ENCODE measurements at regions not wholly inside any gene's neighbourhood (a gene's known extent, or its start where the extent isn't known, plus 50 kb on each side); places are given as distances from the start of the nearest gene placed in this dataset.

DNA sequence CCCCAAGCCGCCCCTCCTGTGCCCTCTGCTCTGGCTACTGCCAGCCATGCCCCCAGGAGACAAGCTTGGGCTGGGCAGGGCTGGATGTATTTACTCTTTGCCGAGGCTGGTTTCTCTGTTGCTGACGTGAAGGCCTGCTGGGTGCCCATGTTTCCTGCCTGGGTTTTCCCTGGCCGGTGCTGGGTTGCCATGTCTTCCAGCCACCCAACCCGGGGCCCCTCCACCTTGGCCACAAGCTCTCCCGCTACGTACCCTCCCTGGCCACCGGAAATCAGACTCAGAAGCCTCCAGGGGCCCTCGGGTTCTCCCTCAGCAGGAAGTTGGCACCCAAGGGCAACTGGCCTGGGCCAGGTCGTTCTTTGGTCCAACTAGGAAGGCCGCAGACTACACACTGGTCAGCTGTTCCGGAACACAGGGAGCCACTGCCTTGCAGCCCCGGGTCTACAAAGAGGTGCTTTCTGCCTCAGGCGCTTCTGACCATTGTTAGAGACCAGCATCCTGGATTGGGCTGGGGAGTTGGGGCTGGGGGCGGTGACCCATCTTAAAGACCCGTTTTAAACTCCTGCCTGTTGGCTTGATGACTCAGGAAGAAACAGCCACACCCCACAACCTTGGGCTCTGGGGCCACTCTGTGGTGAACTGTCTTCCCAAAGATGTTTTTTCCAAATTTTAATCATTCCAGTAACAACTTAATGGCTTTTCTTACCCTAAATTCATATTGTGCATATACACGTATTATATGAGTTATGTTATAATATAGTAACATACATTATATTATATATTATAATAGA is 71.2 kb upstream of the RUNX3 start:
- DNase-seq (ENCODE audit: low spot score) = no peak
- CTCF ChIA-PET = no interaction called here
- TF ChIP-seq, protein P1, sequence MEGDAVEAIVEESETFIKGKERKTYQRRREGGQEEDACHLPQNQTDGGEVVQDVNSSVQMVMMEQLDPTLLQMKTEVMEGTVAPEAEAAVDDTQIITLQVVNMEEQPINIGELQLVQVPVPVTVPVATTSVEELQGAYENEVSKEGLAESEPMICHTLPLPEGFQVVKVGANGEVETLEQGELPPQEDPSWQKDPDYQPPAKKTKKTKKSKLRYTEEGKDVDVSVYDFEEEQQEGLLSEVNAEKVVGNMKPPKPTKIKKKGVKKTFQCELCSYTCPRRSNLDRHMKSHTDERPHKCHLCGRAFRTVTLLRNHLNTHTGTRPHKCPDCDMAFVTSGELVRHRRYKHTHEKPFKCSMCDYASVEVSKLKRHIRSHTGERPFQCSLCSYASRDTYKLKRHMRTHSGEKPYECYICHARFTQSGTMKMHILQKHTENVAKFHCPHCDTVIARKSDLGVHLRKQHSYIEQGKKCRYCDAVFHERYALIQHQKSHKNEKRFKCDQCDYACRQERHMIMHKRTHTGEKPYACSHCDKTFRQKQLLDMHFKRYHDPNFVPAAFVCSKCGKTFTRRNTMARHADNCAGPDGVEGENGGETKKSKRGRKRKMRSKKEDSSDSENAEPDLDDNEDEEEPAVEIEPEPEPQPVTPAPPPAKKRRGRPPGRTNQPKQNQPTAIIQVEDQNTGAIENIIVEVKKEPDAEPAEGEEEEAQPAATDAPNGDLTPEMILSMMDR (conservative IDR thresholded peaks at IDR 0.05; ENCODE audit: low read depth) = no peak
- POLR2A ChIA-PET (ENCODE audit: low non-redundant PET) = no interaction called here
- no peak overlapping the region for H3K27ac ChIP-seq

DNA sequence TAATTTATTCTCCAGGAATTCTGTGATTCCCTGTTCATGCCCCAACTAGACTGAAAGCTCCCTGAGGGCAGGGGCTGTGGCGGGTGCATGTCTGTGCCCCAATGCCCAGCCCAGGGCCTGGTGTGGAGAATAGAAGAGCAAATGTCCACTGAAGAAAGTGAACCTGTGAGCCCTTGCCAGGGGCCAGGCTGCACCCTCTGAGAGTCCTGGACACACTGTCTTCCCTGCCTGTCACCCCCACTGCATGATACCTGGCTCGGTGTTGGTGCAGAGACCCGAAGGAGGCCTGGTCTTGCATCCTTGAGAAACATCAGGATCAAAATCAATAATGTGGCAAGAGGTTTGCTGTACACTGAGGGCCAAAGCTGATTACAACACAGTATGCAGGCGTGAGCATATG is 69.8 kb upstream of the RUNX3 start:
- no peak overlapping the region for H3K27ac ChIP-seq
- no peak for DNase-seq (ENCODE audit: low spot score)
- ChIA-PET CTCF (no interaction called here), POLR2A (ENCODE audit: low non-redundant PET) (no interaction called here)
- TF ChIP-seq, protein P1 (conservative IDR thresholded peaks at IDR 0.05; ENCODE audit: low read depth) = no peak

DNA sequence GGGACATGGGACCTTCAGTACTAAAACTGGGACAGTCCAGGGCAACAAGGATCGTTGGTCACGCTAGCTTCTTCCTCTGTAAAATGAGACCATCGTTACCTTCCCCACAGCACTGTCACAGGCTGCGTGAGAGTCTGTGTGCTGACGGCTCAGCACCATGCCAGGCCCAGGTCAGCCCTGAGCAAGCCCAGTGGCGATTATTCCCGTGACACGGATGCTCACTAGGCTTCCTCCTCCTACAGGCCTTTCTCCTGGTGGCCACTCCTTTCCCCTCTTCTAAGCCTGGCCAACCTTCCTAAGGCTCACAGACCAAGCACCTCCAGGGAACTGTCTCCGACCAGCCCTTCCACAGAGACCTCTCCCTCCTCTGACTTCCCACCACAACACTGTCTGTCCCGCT is 69.3 kb upstream of the RUNX3 start:
- H3K27ac ChIP-seq = no peak overlapping the region
- POLR2A ChIA-PET (ENCODE audit: low non-redundant PET) = interaction anchor here (0.6 kb wide), 1 partner anchor 1138 kb away, joined by 3 read pairs; no protein-coding TSS in a partner anchor

GRCh38 chr1:24998563-24999245 is 68.6 kb upstream of the RUNX3 start:
- no peak for DNase-seq (ENCODE audit: low spot score)
- POLR2A ChIA-PET (ENCODE audit: low non-redundant PET) = interaction anchor here (0.6 kb wide), 1 partner anchor 1138 kb away, joined by 3 read pairs; no protein-coding TSS in a partner anchor
- H3K27ac ChIP-seq = no peak overlapping the region
- CTCF ChIA-PET = interaction anchor here (0.6 to 1.7 kb wide), 2 partner anchors 25 to 38 kb away, joined by 3 to 6 read pairs; no protein-coding TSS in a partner anchor
- TF ChIP-seq, protein P1 (conservative IDR thresholded peaks at IDR 0.05; ENCODE audit: low read depth) = no peak

More for the DNA sequence above, 69.3 kb upstream of the RUNX3 start:
- DNase-seq (ENCODE audit: low spot score) = no peak
- TF ChIP-seq, protein P1 (conservative IDR thresholded peaks at IDR 0.05; ENCODE audit: low read depth) = no peak
- CTCF ChIA-PET = interaction anchor here (1.7 kb wide), 1 partner anchor 37 kb away, joined by 6 read pairs; no protein-coding TSS in a partner anchor

DNA sequence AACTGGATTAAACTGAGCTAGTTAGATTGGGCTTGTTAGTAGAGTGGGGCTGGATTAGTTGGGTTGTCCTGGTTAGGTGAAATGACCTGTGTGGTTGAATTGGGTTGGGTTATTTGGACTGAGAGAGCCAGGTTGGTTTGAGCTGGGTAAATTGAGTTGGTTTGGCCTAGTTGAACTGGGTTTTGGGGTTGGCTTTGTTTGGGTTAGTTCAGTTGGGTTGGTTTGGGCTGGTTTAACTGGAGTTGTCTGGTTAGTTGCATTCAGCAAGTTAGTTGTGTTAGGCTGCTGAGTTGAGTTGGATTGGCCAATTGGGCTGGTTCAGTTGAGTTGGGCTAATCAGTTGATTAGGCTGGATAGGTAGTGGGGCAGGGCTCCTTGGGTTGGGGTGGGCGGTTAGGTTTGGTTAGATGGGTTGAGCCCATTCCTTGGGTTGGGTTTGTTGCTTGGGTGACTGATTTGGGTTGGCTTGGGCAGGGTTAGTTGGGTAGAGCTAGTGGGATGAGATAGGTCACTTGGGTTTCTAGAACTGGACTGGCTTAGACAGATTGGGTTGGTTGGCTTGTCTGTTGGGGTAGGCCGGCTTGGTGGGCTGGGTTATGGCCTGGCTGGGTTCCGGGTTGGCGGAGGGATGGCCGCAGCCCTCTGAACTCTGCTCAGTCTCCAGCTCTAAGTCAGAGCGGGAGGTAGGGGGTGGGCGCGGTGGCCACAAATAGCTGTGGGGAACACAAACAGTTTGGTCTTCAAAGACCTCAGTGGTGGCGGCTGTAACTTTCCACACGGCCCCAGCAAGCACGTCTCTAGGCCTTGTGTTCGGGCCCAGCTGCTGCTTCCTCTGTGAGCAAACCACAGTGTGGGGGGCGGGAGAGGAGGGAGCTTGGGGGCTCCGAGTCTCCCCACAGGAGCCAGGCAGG is 67.2 kb upstream of the RUNX3 start:
- ChIA-PET POLR2A (ENCODE audit: low non-redundant PET) (no interaction called here), CTCF (interaction anchor here (1.7 kb wide), 1 partner anchor 40 kb away, joined by 6 read pairs; no protein-coding TSS in a partner anchor)
- DNase-seq (ENCODE audit: low spot score) = no peak
- no peak overlapping the region for H3K27ac ChIP-seq
- TF ChIP-seq, protein P1 (conservative IDR thresholded peaks at IDR 0.05; ENCODE audit: low read depth) = no peak

DNA sequence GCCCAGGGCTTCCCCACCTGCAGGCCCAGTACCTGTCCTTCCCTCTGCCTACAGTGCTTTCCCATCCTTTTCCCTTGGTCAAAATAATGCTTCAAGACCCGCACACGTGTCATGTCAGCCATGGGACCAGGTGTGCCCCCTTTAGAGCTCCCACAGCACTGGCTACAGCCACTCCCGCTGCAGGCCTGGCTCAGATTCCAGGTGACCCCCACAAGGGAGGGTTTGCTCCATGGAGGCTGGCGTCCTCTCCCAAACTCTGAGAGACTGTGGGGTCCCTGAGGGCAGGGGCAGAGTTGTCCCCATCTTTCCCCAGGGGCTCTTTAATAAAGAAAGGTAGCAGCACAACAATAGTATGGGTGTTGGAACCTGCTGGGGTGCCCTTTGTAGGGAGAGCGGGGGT is 66.4 kb upstream of the RUNX3 start:
- DNase-seq (ENCODE audit: low spot score) = no peak
- TF ChIP-seq, protein P1 (conservative IDR thresholded peaks at IDR 0.05; ENCODE audit: low read depth) = no peak
- POLR2A ChIA-PET (ENCODE audit: low non-redundant PET) = no interaction called here

More for the DNA sequence above, 66.4 kb upstream of the RUNX3 start:
- no peak overlapping the region for H3K27ac ChIP-seq
- CTCF ChIA-PET = no interaction called here

All from RWPE1 (cell line).